Prostate gland (tissue), 2 donors: ENCODE measurements at regions not wholly inside any gene's neighbourhood (a gene's known extent, or its start where the extent isn't known, plus 50 kb on each side); places are given as distances from the start of the nearest gene placed in this dataset.

Experiments used
- POLR2AphosphoS5 ChIP-seq: sonication (generic); formaldehyde crosslinking; IDR thresholded peaks from one replicate; pipeline ENCODE4 v1.6.1; 2017; ENCODE audit warnings: antibody characterized with exemption
- TF ChIP-seq, protein P1 (sequence below), 4 experiments: fragments of 200-600 bp in 2 of 4; fragments of 450-650 bp in 2 of 4; sonication (generic) in 2 of 4; IDR thresholded peaks; 1 replicate in 3 of 4; 2 replicates in 1 of 4; pipeline ENCODE4 v1.5.1; 2016 to 2019; ENCODE audit warnings: antibody characterized with exemption in 4 of 4, mild to moderate bottlenecking in 2 of 4, moderate library complexity in 2 of 4

DNA sequence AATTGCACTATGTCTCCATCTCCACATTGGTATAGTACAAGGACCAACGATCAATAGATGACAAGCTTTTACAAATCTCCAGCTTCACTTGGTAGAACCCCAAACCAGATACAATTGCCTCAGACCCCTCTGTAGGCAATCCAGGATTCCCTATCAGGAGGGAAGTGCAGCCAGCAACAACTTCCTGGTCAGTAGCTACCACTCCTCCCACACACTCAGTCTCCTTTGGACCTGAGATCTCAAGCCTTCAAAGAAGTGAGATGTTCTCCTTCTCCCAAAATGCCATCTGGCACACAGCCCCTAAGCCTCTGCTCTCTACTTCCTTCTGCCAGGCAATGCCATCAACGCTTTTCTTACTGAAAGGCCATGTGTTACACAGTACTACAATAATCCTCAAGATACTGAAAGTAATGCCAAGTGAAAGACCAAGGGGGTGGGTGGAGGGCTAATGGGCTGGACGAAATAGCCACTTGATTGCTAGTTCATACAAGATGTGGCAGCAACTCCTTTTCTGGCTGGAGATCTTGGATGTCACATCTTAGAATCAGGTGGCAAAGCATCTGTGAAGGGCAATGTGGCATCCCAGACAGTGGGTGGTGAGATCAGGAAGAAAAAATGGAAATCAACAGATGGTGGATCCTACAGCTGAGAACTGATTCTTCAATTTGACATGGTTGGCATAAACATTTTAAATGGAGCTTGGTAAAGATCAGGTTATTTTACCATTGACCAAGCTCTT lies 75.3 kb upstream of the ACP3 start:
- TF ChIP-seq, protein P1, sequence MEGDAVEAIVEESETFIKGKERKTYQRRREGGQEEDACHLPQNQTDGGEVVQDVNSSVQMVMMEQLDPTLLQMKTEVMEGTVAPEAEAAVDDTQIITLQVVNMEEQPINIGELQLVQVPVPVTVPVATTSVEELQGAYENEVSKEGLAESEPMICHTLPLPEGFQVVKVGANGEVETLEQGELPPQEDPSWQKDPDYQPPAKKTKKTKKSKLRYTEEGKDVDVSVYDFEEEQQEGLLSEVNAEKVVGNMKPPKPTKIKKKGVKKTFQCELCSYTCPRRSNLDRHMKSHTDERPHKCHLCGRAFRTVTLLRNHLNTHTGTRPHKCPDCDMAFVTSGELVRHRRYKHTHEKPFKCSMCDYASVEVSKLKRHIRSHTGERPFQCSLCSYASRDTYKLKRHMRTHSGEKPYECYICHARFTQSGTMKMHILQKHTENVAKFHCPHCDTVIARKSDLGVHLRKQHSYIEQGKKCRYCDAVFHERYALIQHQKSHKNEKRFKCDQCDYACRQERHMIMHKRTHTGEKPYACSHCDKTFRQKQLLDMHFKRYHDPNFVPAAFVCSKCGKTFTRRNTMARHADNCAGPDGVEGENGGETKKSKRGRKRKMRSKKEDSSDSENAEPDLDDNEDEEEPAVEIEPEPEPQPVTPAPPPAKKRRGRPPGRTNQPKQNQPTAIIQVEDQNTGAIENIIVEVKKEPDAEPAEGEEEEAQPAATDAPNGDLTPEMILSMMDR (IDR thresholded peaks at IDR 0.05) = no peak
- TF ChIP-seq POLR2AphosphoS5 = no peak
